ENCODE measurements at regions not wholly inside any gene's neighbourhood (a gene's known extent, or its start where the extent isn't known, plus 50 kb on each side); places are given as distances from the start of the nearest gene placed in this dataset.
A peak's percentile ranks its signal among the peaks of the same experiment; 100 is the strongest.

DNA sequence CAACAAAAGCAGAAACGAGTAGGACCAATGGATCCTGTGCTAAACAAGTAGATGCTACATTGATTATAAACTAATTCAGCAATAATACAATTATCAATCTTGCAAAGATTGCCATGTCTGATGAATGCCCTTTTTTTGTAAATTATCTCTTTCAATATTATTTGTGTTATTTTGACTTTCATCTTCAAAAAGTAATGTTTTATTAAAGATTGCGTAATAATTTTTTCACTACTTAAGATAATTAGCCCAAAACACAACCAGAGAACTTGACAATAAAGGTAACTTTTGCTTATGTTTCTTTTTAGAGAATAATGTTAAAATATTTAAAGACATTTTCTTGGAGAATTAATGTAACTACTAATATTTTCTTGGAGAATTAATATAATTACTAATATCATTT is 553.8 kb upstream of the VSTM2A start:
- no peak for DNase-seq

DNA sequence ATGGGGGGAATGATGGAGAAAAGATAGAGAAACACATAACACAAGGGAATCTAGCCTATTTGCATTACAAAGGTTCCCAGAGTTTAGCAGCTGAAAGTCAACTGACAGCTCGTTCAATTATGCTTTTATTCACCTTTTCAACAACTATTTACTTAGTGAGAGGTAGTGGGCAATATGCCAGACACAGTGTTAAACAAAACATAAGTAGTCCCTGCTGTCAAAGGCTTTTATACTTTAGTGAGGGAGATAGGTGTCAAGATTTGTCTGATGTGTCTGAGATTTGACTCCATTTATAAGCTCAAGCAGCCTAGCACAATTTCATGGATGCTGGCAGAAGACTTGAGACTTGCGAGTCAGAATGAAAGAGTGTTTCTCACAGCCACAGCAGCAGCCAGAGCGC is 549.0 kb upstream of the VSTM2A start:
- DNase-seq, result no peak

DNA sequence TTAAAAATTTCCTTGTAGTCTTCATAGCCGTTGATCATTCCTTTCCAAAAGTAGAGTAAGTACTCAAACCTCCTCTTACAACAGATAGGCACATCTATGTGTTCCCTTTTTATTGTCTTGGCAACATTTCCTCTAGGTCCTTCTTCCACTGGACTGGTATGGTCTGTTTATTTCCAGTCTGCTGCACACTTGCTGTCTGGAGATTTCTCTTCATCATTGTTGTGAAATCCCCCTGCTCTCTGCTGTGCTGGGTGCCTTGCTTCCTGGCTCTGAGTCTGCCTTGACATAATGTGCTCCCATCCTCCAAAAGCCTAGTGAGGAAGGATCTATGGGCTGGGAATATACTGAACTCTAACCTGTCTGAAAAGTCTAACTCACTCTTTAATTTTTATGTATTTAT is 545.3 kb upstream of the VSTM2A start:
- DNase-seq, result no peak

DNA sequence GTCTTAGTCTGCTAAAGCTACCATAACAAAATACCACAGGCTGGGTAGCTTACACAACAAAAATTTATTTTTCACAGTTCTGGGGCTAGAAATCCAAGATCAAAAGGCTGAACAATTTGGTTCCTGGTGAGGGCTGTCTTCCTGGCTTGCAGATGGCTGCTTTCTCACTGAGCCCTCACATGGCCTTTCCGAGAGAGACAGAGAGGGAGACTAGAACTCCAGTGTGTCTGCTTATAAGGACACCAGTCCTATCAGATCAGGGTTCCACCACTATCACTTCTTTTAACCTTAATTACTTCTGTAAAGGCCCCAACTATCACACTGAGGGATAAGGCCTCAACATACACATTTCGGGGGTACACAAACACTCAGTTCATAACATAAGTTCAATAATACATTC is 527.4 kb upstream of the VSTM2A start:
- no peak for DNase-seq

DNA sequence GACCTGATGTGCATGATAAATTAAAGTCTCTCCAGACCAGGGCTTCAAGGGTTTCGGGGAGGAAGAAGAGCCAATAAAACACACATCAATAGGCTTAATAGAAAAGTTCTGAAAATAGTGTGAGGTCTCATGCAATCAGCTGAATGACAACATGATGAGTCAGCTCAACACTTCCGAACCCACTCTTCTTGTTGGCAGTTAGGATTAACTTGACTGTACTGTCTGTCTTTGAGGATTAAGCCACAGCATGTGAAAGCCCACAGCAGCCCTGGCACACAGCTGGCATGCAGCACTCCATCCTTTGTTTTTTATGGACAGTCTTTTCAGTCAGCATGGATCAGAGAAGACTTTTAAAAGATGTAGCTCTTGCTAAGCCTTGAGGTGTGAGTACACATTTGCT is 526.9 kb upstream of the VSTM2A start:
- peak; percentile 24 for DNase-seq

DNA sequence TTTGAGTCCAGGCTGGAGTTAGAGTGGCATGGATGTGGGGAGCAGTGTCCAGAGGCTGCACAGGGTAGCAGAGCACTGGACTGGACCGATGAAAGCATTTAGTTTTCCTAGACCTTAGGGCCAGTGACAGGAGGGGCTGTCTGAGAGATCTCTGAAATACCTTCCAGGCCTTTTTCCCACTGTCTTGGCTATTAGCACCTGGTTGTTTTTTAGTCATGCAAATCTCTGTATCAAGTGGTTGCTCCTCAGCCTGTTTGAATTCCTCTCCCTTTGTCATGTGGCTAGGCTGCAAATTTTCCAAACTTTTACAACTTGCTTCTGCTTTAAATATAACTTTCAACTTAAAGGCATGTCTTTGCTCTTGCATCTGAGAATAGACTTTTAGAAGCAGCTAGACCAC is 504.3 kb upstream of the VSTM2A start:
- DNase-seq, result no peak

DNA sequence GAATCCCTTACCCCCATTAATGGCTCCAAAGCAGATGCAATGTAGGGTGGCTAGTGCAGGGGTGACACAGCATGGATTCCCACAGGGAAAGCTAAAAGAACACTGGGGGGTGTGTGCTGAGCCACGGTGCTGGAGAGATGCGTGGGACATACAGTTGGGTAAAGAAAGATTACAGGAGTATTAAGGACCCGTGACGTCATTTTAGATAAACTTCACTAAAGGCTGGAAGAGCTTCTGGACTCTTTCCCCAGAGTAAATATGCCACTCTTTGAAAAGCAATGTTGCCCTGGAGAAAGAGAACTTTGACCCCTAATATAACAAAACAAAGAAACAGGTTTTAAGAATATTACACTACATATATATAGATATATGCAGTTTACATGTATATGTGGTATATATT is 481.5 kb upstream of the VSTM2A start:
- no peak for DNase-seq

DNA sequence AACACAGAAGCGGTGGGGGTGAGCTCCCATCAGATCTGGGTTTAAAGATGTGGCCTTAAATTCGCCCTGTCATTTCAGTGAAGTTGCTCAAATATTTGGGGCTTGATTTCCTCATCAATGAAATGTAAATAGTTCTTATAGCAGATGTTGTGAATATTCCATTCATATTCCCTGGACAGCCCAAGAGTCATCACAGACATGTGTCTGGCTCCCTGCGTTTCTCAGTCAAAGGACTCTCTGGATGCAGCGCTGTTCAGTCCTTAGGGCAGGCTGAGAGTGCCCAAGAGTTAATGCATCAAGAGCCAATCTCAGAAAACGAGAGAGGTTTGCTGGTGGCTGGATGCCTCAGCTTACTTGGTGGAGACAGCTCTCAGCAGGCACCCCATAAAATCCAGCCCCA is 475.5 kb upstream of the VSTM2A start:
- DNase-seq, result no peak

DNA sequence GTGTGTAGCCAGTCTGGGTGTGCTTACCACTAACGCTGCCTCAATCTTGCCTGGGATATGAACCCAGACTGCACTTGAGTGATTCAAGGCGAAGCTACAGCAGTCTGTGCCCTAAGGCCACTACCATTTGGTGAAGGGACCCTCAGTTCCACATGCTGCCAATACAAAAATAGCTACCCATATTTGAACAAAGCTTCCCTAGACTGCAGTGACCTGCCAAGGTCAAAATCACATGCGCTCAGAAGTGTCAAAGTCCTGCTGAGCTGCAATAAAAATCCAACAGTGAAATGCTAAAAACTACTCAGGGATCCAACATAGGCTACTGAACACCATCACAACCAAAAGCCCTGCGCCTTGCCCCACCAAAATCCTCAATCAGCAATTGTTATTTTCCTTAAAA is 472.3 kb upstream of the VSTM2A start:
- no peak for DNase-seq

DNA sequence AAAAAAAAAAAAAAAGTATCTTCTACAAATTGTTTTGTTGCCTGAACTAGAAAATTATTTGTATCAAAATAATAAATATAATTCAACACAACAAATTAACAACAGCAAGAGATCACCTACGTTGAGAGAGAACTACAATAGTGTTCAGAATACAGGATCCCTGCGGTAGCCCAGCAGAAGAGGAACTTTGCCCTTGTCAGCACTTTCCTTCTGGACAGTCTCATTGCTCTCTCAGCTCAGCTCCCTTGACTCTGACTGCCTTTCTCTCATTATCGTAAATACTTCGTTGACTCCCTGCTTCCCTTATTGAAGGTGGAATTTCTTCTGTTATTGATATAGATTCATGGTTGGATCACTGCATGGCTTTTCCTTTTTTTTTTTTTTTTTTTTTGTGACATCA is 469.5 kb upstream of the VSTM2A start:
- no peak for DNase-seq

DNA sequence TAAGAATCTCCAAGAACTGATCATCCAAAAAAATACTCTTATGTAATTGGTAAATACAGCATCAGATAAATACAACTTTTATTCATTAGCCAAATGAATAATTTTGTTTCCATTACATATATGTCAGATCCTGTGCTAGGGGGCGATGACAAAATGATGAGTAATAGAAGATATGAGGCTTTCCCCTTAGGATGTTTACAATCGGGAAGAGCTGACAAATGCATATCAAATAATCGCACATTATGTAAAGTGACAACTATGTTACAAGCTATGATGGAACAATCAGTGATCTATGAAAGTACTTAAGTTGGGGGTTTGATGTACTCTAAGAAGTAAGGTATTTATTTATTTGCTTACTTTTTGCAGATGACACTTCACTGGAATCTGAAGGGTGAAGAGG is 465.6 kb upstream of the VSTM2A start:
- DNase-seq, result no peak

DNA sequence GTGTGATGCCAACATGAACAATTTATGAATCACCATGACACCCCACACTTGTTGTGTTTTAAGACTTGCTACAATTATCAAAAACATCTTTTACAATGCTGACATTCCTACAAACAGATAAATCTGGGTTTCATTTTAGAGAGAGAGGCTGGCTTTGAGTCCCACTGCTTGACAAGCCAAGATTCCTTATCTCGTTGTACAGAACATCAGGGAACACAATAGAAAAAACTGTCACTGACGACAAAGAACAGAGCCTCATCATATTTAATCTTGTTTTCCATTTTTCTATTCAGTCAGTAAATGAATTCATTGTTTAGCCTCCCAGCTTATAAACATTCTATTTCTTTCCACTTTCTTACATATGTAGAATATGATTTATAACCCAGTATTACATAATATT is 461.6 kb upstream of the VSTM2A start:
- no peak for DNase-seq

DNA sequence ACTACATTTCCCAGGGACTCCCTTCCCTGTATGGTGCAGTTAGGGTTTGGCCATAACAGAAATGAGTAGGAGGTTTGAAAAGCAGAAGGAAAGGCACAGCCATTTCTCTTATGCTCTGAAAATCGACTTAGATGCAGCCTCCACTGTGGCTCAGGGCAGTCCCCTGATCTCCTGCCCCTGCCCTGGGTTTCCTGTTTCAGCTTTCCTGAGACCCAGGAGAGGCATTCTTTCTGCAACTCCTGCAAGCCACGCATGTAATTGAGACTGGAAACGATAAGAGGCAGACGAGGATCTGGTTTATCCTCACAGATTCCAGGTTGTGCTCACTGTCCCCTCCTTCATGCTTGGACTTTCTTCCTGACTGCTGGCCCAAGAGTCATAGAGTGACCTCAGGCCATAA is 461.2 kb upstream of the VSTM2A start:
- no peak for DNase-seq

DNA sequence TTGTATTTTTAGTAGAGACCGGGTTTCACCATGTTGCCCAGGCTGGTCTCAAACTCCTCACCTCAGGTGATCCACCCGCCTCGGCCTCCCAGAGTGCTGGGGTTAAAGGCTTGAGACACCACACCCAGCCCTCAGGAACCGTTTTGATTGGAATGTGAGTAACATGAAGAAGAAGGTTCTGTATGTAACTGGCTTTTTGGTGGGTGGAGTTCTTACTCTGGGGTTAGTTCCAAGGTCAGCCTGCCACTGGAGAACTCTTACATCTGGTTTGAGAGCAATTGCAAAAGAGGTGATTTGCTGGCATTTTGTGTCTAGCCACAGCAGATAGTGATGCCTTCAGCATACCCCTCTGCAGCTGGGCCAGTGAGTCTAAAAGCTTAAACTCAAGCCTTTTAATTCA is 457.8 kb upstream of the VSTM2A start:
- DNase-seq, result no peak

DNA sequence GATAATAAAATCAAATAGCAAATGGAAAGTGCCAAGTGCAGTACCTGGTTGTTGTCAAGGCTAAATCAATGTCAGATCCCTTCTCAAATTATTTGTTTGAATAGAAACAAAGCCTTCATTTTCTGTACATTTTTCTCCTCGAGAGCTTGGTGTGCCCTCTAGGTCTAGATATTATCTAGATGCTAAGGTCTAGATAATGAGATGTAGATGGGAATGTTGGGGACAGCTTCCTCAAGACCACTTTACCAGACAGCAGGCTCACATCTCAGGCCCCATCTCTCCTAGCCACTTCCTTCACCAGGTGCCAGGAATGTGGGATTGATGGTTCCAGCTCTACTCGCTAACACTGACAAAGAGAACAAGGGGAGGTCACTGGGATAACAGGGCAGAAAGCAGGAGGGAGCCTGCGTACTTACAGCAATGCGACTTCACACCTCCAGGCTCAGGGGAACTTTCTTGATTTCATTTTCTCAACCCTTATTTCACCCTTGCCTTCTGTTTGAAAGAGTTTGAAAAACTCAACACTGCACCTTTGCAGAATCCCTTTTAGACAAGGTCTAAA is 451.4 kb upstream of the VSTM2A start:
- no peak for DNase-seq

DNA sequence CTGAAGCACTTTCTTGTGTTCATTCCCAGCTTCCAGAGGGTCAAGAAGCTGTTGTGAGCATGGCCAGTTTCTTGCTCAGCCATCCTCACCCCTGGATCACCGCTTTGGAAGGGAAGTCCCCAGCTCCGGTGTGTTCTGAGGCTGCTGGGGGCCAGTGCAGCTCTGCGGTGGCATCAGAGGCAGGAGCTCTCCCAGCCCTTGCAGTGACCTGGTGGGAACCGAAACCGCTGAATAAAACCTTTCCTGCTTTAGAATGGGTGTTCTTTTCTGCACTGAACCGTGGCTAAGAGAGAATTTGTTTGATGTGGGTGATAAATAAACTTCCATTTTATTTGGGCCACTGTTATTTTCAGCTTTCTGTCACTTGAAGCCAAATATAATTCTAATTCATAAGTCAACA is 450.9 kb upstream of the VSTM2A start:
- DNase-seq, result no peak

DNA sequence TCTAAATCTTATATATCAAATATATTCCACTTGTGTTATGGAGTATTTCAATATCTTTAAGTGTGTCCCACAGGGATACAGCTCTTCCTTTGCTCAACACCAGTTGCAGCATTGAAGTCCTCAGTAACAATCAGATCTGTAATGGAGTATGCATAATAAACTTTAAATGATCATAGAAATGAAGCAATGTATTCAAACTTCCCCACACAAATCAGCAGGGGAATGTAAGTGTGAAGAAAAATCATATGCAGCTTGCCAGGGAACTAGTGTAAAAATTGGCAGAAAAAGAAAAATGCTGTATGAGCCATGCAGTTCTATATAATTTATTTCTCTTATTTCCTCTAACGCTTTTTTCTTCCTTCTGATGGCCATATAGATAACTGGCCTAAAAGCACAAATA is 444.3 kb upstream of the VSTM2A start:
- DNase-seq, result no peak

DNA sequence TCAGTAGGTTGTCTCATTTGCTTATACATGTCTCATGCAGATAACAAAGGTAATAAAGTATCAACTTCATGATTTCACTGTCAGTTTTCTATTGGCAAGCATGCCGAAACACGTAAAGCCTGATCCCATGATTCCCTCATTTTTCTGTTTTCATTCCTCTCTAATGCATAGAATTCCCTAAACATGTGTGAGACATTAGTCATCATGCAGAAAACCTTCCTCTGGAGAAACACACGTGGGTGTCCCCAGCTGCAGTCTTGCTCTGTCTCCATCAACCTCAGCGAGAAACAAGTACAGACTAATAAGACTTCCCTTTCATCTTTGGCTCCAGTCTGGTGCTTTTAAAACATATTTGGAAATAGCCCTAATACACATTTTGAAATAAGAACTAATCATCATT is 432.7 kb upstream of the VSTM2A start:
- DNase-seq, result no peak

DNA sequence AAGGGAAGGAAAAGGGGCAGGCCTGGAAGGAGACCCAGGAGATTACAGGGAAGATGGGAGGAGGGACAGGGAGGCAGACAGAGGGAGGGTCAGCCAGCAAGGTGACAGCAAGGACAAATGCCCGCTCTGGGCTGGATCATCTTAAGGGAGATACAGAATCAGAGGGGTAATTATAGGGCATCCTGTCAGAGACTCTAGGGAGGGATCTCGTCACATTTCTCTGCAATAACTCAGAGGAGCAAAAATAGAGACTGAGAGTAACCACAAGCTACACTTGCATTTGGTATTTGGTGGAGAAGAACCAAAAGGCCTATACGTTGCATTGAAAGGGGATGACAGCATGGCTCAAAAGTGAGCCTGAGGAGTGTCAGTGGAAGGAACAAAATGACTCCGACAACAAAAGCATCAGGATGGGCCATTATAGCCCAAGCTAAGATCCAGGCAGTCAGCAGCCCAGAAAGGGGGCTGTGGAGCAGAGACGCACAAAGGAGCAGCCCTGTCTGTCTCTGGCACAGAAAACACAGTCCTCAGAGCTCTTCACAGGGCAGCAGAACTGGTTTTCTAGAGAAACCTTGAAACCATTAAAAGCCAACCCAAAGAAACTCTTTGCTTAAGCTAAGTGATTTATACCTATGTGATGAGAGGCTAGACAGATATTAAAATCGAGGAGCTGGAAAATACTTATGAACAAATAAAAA is 430.2 kb upstream of the VSTM2A start:
- no peak for DNase-seq

DNA sequence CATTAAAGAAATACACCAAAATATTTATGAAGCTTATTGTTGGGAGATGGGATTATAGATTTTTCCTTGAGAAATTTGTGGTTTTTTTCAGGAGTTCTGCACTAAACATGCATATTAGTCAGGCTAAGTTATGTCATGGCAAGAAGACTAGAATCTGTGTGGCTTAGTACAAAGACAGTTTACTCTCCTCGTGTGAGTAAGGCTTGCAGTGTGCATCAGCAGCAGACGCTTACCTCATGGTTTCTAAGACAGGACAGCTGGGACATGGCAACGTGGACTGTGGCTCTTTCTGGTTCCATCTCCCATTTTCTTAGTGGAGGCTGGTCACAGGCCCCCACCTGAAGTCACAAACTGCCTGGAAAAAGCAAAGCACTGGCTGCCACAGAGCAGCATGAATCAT is 429.6 kb upstream of the VSTM2A start:
- DNase-seq, result no peak

DNA sequence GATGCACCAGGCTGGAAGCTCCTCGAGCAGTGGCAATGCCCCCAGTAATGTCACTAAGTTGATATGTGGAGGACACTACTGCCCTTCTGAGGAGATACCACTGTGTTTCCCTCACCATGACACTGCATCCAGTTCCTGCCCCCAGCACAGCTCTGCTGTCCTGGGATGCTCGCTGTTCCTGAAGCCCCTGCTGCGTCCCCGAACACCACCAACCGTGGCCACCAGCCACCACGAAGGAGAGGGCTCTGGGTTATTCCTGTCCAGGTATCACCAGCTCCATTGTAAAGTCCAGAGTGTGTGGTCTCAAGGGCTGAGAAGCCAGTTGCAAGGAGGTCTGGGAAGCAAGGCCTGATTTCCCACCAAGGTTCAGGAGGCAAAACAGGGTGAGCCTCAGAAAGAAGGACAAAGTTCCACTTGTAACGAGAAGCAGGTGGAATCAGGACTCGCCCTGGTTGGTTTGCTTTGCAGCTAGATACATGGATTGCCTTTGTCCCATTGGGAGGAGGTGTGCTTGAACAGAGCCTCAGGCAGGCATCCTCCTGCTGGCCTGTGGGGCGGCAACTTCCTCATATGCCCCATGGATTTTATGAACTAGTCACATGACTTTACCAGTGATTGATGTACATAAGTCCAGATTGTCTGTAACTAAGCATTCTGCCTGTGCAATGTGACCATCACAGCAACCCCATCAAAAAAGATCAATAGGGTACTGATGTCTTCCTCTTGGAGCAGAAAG is 427.0 kb upstream of the VSTM2A start:
- DNase-seq, result no peak

DNA sequence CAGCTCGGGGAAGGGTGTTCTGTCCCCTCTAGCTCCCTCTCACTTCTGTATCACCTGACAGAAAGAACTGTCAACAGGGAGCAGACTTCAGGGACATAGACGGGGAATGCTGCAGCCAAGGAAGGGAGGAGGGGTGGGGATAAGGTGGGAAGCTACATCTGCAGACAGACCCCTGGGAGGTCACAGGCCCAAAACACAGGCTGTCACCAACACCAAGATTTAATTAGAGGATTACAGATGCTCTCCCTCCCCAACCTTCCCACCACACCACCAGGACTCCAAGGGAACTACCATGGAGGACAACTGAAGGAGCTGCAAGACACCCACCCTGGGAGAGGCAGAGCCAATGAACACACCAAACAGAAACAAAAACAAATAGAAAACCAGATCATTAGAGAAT is 425.2 kb upstream of the VSTM2A start:
- DNase-seq, result peak; percentile 81

DNA sequence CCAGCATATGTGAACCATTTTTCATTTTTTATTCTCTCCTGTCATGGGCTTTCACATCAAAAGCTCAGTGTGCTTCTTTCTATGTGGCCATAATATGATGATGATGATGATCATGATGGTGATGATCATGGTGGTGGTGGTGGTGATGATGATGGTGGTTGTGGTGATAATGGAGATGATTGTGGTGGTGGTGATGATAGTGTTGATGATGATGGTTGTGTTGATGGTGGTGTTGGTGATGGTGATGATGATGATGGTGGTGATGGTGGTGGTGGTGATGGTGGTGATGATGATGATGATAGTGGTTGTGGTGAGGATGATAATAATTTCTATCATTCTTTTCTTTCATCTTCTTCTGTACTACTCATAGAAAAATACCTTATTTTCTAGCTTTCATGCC is 413.1 kb upstream of the VSTM2A start:
- no peak for DNase-seq

DNA sequence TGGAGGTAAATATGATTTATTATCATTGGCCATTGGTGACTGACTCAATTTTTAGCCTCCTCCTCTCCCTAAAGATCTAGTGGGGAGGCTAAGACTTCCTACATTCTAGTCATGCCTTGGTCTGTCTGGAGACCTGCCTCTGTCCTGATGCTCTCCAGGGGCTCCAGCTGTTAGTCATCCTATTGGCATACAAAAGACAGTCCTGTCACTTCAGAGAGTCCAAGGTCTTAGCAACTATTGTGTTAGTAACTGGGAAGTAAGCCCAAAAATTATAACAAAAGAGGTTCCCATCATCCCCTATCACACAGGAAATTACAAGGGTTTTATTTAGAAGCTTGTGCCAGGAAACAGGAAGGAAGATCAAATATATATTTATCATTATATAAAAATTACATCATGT is 400.6 kb upstream of the VSTM2A start:
- DNase-seq, result no peak

DNA sequence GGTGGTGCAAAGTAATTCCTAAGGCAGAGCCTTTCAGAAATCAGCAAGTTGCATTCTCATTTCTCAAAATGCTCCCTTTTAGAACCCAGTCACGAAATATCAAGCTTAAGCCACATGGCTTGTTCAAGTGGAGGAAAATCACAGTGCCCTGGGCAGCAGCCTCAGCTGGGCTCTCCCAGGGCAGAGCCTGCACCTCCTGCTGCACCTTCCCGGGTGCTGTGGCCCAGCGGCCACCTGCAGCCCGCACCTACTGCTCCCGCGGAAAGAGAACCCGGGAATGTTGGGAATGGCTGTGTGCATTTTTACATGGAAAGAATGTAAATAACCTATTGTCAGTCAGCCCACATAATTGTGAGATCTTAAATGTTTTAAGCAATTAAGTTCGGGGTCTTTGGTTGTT is 396.5 kb upstream of the VSTM2A start:
- DNase-seq, result no peak
